Activated naive CD4-positive, alpha-beta T cell treated with anti-CD3 and anti-CD28 coated beads, Interleukin-2, amount 10 ng/mL, durations not matched to agents 7 days and 5 days (primary cell): ENCODE measurements at regions not wholly inside any gene's neighbourhood (a gene's known extent, or its start where the extent isn't known, plus 50 kb on each side); places are given as distances from the start of the nearest gene placed in this dataset.

Source experiments
- CTCF ChIA-PET: fragments of 350-600 bp; sonication (Branson Sonifier 250); formaldehyde crosslinking; loops from one replicate; lab custom pipeline; 2021; ENCODE audit warnings: antibody characterized with exemption; lab: Charles Lee
- DNase-seq: peaks from one replicate; pipeline ENCODE4 v3.0.0-alpha.2; 2020
- H3K27ac Mint-ChIP-seq: one replicate; pipeline ENCODE4 v1.8.0; 2021; ENCODE audit warnings: mild to moderate bottlenecking, moderate library complexity, mixed read lengths
- H3K27me3 Mint-ChIP-seq: one replicate; pipeline ENCODE4 v1.8.0; 2021; ENCODE audit warnings: mild to moderate bottlenecking, mixed read lengths
- H3K36me3 Mint-ChIP-seq: one replicate; pipeline ENCODE4 v1.8.0; 2021; ENCODE audit warnings: mixed read lengths
- H3K4me1 Mint-ChIP-seq: one replicate; pipeline ENCODE4 v1.8.0; 2021; ENCODE audit warnings: mixed read lengths
- H3K4me3 Mint-ChIP-seq: one replicate; pipeline ENCODE4 v1.8.0; 2021; ENCODE audit warnings: mild to moderate bottlenecking, moderate library complexity, mixed read lengths
- H3K9me3 Mint-ChIP-seq: one replicate; pipeline ENCODE4 v1.8.0; 2021; ENCODE audit warnings: mixed read lengths

- no peak for DNase-seq
- H3K4me3 Mint-ChIP-seq = no peak overlapping the region
- CTCF ChIA-PET = no interaction called here
- no peaks in the 10 kb centered on the region for H3K4me1 Mint-ChIP-seq
- no peak overlapping the region for H3K27ac Mint-ChIP-seq
- no peaks in the 10 kb centered on the region for H3K36me3 Mint-ChIP-seq
- H3K9me3 Mint-ChIP-seq = no peaks in the 10 kb centered on the region
- H3K27me3 Mint-ChIP-seq = peaks cover 10% of the 10 kb centered on the region
Measured at GRCh38 chr10:123462246-123462645, 203.9 kb upstream of the GPR26 start.

- Mint-ChIP-seq H3K4me1 (no peaks in the 10 kb centered on the region), H3K9me3 (no peaks in the 10 kb centered on the region), H3K4me3 (no peak overlapping the region), H3K36me3 (no peaks in the 10 kb centered on the region), H3K27me3 (peaks cover 8% of the 10 kb centered on the region), H3K27ac (no peak overlapping the region)
- no peak for DNase-seq
- CTCF ChIA-PET = no interaction called here
Measured at GRCh38 chr10:123462756-123463155, 203.4 kb upstream of the GPR26 start.

GRCh38 chr10:123463181-123463580 is 203.0 kb upstream of the GPR26 start:
- CTCF ChIA-PET = no interaction called here
- Mint-ChIP-seq H3K4me3 (no peak overlapping the region), H3K27ac (no peak overlapping the region), H3K4me1 (no peaks in the 10 kb centered on the region), H3K27me3 (peaks cover 8% of the 10 kb centered on the region), H3K36me3 (no peaks in the 10 kb centered on the region), H3K9me3 (no peaks in the 10 kb centered on the region)
- no peak for DNase-seq

- Mint-ChIP-seq H3K27ac (no peak overlapping the region), H3K27me3 (peaks cover 8% of the 10 kb centered on the region), H3K9me3 (no peaks in the 10 kb centered on the region), H3K36me3 (no peaks in the 10 kb centered on the region), H3K4me1 (no peaks in the 10 kb centered on the region), H3K4me3 (no peak overlapping the region)
- CTCF ChIA-PET = no interaction called here
- no peak for DNase-seq
Measured at GRCh38 chr10:123463698-123464097, 202.5 kb upstream of the GPR26 start.

GRCh38 chr10:123464430-123465323 is 201.5 kb upstream of the GPR26 start:
- DNase-seq = no peak
- no peak overlapping the region for H3K27ac Mint-ChIP-seq
- no peaks in the 10 kb centered on the region for H3K36me3 Mint-ChIP-seq
- no peaks in the 10 kb centered on the region for H3K9me3 Mint-ChIP-seq
- H3K4me3 Mint-ChIP-seq = no peak overlapping the region
- no peaks in the 10 kb centered on the region for H3K4me1 Mint-ChIP-seq
- CTCF ChIA-PET = no interaction called here
- peaks cover 8% of the 10 kb centered on the region for H3K27me3 Mint-ChIP-seq

GRCh38 chr10:123470336-123470921 is 195.7 kb upstream of the GPR26 start:
- Mint-ChIP-seq H3K27ac (no peak overlapping the region), H3K27me3 (peaks cover 27% of the 10 kb centered on the region), H3K4me1 (no peaks in the 10 kb centered on the region), H3K9me3 (no peaks in the 10 kb centered on the region), H3K36me3 (no peaks in the 10 kb centered on the region), H3K4me3 (no peak overlapping the region)
- CTCF ChIA-PET = no interaction called here
- DNase-seq = no peak

- no peak overlapping the region for H3K4me3 Mint-ChIP-seq
- no peaks in the 10 kb centered on the region for H3K9me3 Mint-ChIP-seq
- no peak overlapping the region for H3K27ac Mint-ChIP-seq
- CTCF ChIA-PET = no interaction called here
- H3K36me3 Mint-ChIP-seq = no peaks in the 10 kb centered on the region
- DNase-seq = no peak
- no peaks in the 10 kb centered on the region for H3K4me1 Mint-ChIP-seq
- peaks cover 27% of the 10 kb centered on the region for H3K27me3 Mint-ChIP-seq
Measured at GRCh38 chr10:123471811-123472210, 194.3 kb upstream of the GPR26 start.

- Mint-ChIP-seq H3K27ac (no peak overlapping the region), H3K4me1 (no peaks in the 10 kb centered on the region), H3K9me3 (no peaks in the 10 kb centered on the region), H3K27me3 (peaks cover 27% of the 10 kb centered on the region), H3K36me3 (no peaks in the 10 kb centered on the region), H3K4me3 (no peak overlapping the region)
- CTCF ChIA-PET = no interaction called here
- no peak for DNase-seq
Measured at GRCh38 chr10:123472606-123473005, 193.5 kb upstream of the GPR26 start.

- H3K27me3 Mint-ChIP-seq = peaks cover 36% of the 10 kb centered on the region
- no peak overlapping the region for H3K27ac Mint-ChIP-seq
- no peak overlapping the region for H3K4me3 Mint-ChIP-seq
Measured at GRCh38 chr10:123474700-123475099, 191.5 kb upstream of the GPR26 start.

GRCh38 chr10:123475466-123475865 is 190.7 kb upstream of the GPR26 start:
- Mint-ChIP-seq H3K36me3 (no peaks in the 10 kb centered on the region), H3K9me3 (no peaks in the 10 kb centered on the region), H3K4me1 (no peaks in the 10 kb centered on the region), H3K27ac (no peak overlapping the region), H3K27me3 (peaks cover 37% of the 10 kb centered on the region), H3K4me3 (no peak overlapping the region)
- DNase-seq = no peak
- CTCF ChIA-PET = no interaction called here

More at GRCh38 chr10:123474700-123475099, 191.5 kb upstream of the GPR26 start:
- no peak for DNase-seq
- Mint-ChIP-seq H3K9me3 (no peaks in the 10 kb centered on the region), H3K36me3 (no peaks in the 10 kb centered on the region), H3K4me1 (no peaks in the 10 kb centered on the region)
- CTCF ChIA-PET = no interaction called here

- H3K36me3 Mint-ChIP-seq = no peaks in the 10 kb centered on the region
- H3K4me1 Mint-ChIP-seq = no peaks in the 10 kb centered on the region
- H3K27ac Mint-ChIP-seq = no peak overlapping the region
- H3K27me3 Mint-ChIP-seq = peaks cover 29% of the 10 kb centered on the region
- DNase-seq = no peak
- H3K9me3 Mint-ChIP-seq = no peaks in the 10 kb centered on the region
- CTCF ChIA-PET = no interaction called here
- H3K4me3 Mint-ChIP-seq = no peak overlapping the region
Measured at GRCh38 chr10:123478116-123478515, 188.0 kb upstream of the GPR26 start.

GRCh38 chr10:123479640-123480039 is 186.5 kb upstream of the GPR26 start:
- no peaks in the 10 kb centered on the region for H3K36me3 Mint-ChIP-seq
- DNase-seq = no peak

GRCh38 chr10:123480344-123480743 is 185.8 kb upstream of the GPR26 start:
- H3K4me3 Mint-ChIP-seq = no peak overlapping the region
- CTCF ChIA-PET = no interaction called here
- no peak for DNase-seq
- H3K27me3 Mint-ChIP-seq = peaks cover 17% of the 10 kb centered on the region
- no peaks in the 10 kb centered on the region for H3K9me3 Mint-ChIP-seq
- no peaks in the 10 kb centered on the region for H3K36me3 Mint-ChIP-seq
- no peak overlapping the region for H3K27ac Mint-ChIP-seq
- H3K4me1 Mint-ChIP-seq = no peaks in the 10 kb centered on the region

More at GRCh38 chr10:123479640-123480039, 186.5 kb upstream of the GPR26 start:
- H3K27me3 Mint-ChIP-seq = peaks cover 20% of the 10 kb centered on the region
- no peak overlapping the region for H3K27ac Mint-ChIP-seq
- H3K4me3 Mint-ChIP-seq = no peak overlapping the region
- CTCF ChIA-PET = no interaction called here
- H3K9me3 Mint-ChIP-seq = no peaks in the 10 kb centered on the region
- no peaks in the 10 kb centered on the region for H3K4me1 Mint-ChIP-seq

GRCh38 chr10:123480845-123481244 is 185.3 kb upstream of the GPR26 start:
- H3K4me3 Mint-ChIP-seq = no peak overlapping the region
- H3K9me3 Mint-ChIP-seq = no peaks in the 10 kb centered on the region
- DNase-seq = no peak
- CTCF ChIA-PET = no interaction called here
- H3K4me1 Mint-ChIP-seq = no peaks in the 10 kb centered on the region
- no peak overlapping the region for H3K27ac Mint-ChIP-seq
- H3K27me3 Mint-ChIP-seq = peaks cover 17% of the 10 kb centered on the region
- H3K36me3 Mint-ChIP-seq = no peaks in the 10 kb centered on the region

GRCh38 chr10:123484722-123485121 is 181.4 kb upstream of the GPR26 start:
- Mint-ChIP-seq H3K27ac (no peak overlapping the region), H3K4me3 (no peak overlapping the region), H3K4me1 (no peaks in the 10 kb centered on the region), H3K27me3 (peaks cover 15% of the 10 kb centered on the region), H3K36me3 (no peaks in the 10 kb centered on the region), H3K9me3 (no peaks in the 10 kb centered on the region)
- CTCF ChIA-PET = no interaction called here
- DNase-seq = no peak
